Tibial artery (tissue), 4 donors: ENCODE measurements at regions not wholly inside any gene's neighbourhood (a gene's known extent, or its start where the extent isn't known, plus 50 kb on each side); places are given as distances from the start of the nearest gene placed in this dataset.

Experiments used
- DNase-seq, 2 donors: peaks; one replicate each; pipeline ENCODE4 v3.0.0-alpha.2; 2019
- H3K27ac ChIP-seq, 2 donors: fragments of 200-600 bp; sonication (generic) in 1 of 2; 1 replicate in 1 of 2; 2 replicates in 1 of 2; pipeline ENCODE4 v1.5.1; 2018 to 2019; ENCODE audit warnings: mild to moderate bottlenecking in 1 of 2
- H3K27me3 ChIP-seq, 2 donors: fragments of 200-600 bp; sonication (generic) in 1 of 2; one replicate each; pipeline versions ENCODE4 v1.5.1 to v1.6.0; 2016 to 2019
- H3K36me3 ChIP-seq, 3 donors: fragments of 200-600 bp; sonication (generic) in 2 of 3; one replicate each; pipeline ENCODE4 v1.5.1; 2016 to 2019; ENCODE audit warnings: mild to moderate bottlenecking in 2 of 3
- H3K4me1 ChIP-seq, 4 donors: fragments of 200-600 bp; sonication (generic) in 2 of 4; 1 replicate in 3 of 4; 2 replicates in 1 of 4; pipeline ENCODE4 v1.5.1; 2016 to 2019
- H3K4me3 ChIP-seq, 2 donors: fragments of 200-600 bp; sonication (generic) in 1 of 2; 1 replicate in 1 of 2; 2 replicates in 1 of 2; pipeline ENCODE4 v1.5.1; 2018 to 2019; ENCODE audit warnings: mild to moderate bottlenecking in 2 of 2
- H3K9me3 ChIP-seq, 3 donors: fragments of 200-600 bp; sonication (generic) in 1 of 3; one replicate each; pipeline ENCODE4 v1.5.1; 2016 to 2019
- CTCF ChIP-seq, 2 experiments: fragments of 200-600 bp in 1 of 2; fragments of 450-650 bp in 1 of 2; IDR thresholded peaks; one replicate each; pipeline ENCODE4 v1.5.1; 2017 to 2019; ENCODE audit warnings: antibody characterized with exemption in 2 of 2, mild to moderate bottlenecking in 1 of 2, moderate library complexity in 1 of 2
- intact Hi-C: fragments of 100-400 bp; cut with DNase I; formaldehyde crosslinking; loops from one replicate; pipeline ENCODE4 v1.15.0; 2023; ENCODE audit warnings: low total_unique reads

DNA sequence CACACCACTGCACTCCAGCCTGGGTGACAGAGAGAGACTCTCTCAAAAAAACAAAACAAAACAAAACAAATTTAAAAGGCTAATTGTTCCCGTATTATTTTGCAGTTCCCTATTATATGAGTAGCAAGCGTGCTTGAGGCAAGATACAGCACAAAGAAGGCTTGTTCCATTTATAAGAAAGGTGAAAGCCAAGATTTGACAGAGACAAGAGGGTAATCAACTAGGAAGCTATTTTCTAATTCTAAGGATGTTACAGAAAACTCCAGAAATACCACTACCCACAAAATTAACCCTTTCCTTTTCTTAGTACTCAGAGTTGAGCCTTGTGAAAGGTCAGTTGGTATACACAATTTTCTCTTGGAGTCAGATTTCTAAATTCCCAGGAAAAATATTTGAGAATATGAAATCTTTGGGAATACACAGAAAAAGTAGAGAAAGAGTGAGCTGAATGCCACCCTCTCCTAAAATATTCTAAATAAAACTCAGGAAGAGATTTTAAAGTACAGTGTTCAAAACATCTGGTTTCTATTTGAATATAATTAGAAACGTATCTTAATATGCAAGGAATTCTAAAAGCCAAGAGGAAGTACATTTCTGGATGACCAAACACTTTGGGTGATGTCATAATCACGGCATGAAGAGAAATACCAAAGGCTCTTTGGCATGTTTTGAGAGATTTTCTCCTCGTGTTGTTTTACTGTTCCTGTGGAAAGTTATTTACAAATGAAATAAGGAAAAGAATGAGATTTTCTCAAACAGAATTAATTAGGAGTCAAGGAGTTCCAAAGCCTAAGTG is 63.0 kb upstream of the FLT1 start:
- H3K9me3 ChIP-seq: no peaks in the 10 kb centered on the region
- H3K36me3 ChIP-seq: no peaks in the 10 kb centered on the region
- peaks cover 0 to 14% (median 6%) of the 10 kb centered on the region in 4 donors for H3K4me1 ChIP-seq
- no peak for DNase-seq
- H3K27ac ChIP-seq: peak overlapping the region in 1 of 2 donors; percentile 43
- no peak overlapping the region for H3K4me3 ChIP-seq
- no peak for TF ChIP-seq CTCF (IDR thresholded peaks at IDR 0.05)
- intact Hi-C loops: no loop called here
- H3K27me3 ChIP-seq: no peaks in the 10 kb centered on the region

- DNase-seq: no peak
- Histone ChIP-seq H3K27ac (no peak overlapping the region), H3K36me3 (no peaks in the 10 kb centered on the region), H3K27me3 (no peaks in the 10 kb centered on the region), H3K9me3 (no peaks in the 10 kb centered on the region), H3K4me1 (peaks cover 0 to 14% (median 6%) of the 10 kb centered on the region in 4 donors), H3K4me3 (no peak overlapping the region)
- TF ChIP-seq CTCF (IDR thresholded peaks at IDR 0.05): no peak
- intact Hi-C loops: no loop called here
These were observed 60.2 kb upstream of the FLT1 start for GRCh38 chr13:28555096-28555495.

- TF ChIP-seq CTCF (IDR thresholded peaks at IDR 0.05): no peak
- Histone ChIP-seq H3K4me3 (no peak overlapping the region), H3K27ac (no peak overlapping the region), H3K36me3 (no peaks in the 10 kb centered on the region), H3K4me1 (peaks cover 0 to 14% (median 6%) of the 10 kb centered on the region in 4 donors), H3K27me3 (no peaks in the 10 kb centered on the region), H3K9me3 (no peaks in the 10 kb centered on the region)
- DNase-seq: no peak
- intact Hi-C loops: no loop called here
These were observed 59.0 kb upstream of the FLT1 start for GRCh38 chr13:28553971-28554370.

DNA sequence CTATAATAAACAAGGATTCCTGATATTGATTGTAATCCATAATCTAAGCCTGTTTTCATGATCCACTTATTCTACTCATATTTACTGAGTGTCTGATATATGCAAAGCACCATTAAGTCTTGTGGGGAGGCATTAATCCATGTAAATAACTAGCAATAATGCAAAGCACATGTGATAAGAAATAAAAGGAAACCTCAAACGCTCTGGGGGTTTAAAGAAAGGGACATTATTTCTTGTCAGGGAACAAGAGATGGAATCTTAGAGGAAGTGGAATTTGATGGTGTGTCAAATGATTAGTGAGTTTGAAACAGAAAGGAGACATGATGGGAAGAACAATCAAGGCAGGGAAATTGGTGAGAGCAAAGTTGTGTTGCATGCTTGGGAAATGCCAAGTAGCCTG is 57.4 kb upstream of the FLT1 start:
- Histone ChIP-seq H3K27me3 (no peaks in the 10 kb centered on the region), H3K4me1 (no peaks in the 10 kb centered on the region), H3K4me3 (no peak overlapping the region), H3K9me3 (no peaks in the 10 kb centered on the region), H3K36me3 (no peaks in the 10 kb centered on the region), H3K27ac (no peak overlapping the region)
- intact Hi-C loops: no loop called here
- TF ChIP-seq CTCF (IDR thresholded peaks at IDR 0.05): no peak
- DNase-seq: no peak

- intact Hi-C loops: no loop called here
These were observed 56.6 kb upstream of the FLT1 start for GRCh38 chr13:28551498-28551895.

More at GRCh38 chr13:28551498-28551895, 56.6 kb upstream of the FLT1 start:
- no peak for DNase-seq
- no peaks in the 10 kb centered on the region for H3K27me3 ChIP-seq
- no peak overlapping the region for H3K27ac ChIP-seq
- no peak for TF ChIP-seq CTCF (IDR thresholded peaks at IDR 0.05)
- no peak overlapping the region for H3K4me3 ChIP-seq
- H3K9me3 ChIP-seq: no peaks in the 10 kb centered on the region
- no peaks in the 10 kb centered on the region for H3K4me1 ChIP-seq
- H3K36me3 ChIP-seq: no peaks in the 10 kb centered on the region
